ENCODE measurements at regions not wholly inside any gene's neighbourhood (a gene's known extent, or its start where the extent isn't known, plus 50 kb on each side); places are given as distances from the start of the nearest gene placed in this dataset.
A peak's percentile ranks its signal among the peaks of the same experiment; 100 is the strongest.

DNA sequence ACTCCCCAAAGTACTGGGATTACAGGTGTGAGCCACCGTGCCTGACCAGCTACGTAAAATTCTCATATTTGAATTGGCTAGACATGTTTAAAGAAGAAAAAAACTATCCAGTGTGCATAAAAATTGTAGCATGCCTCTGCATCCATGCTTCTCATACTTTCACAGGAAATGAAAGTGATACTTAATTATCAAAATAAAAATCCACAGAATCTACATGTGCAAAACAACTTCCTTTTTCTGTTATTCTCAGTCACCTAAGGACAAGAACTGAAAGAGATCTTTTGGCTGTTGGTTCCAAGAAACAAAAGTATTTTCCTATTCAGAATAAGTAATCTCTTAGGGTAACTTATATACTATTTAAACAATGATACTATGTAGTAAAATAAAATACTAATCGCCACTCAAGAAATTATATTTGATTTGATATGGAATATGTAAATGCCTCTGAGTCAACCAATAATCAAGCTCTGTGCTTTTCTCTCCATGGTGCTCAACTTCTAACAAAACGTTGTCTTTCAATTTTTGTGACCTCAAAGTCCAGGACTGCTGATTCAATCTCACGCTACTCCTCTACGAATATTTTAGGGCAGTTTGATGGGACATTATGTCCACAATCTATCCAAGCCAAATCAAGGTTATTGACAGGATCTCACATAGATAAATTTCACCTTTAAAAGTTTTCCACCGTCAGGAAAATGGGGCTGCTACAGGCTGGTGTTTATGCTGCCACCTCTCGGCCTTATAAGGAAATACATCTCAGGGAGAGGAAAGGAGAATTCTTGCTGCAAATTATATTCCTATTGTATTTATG, 102.7 kb downstream of the ZNF281 start:
- no peak overlapping the region for H2AFZ ChIP-seq (ENCODE audit: low read depth, low read length)
- no peaks in the 10 kb centered on the region for H3K36me3 Mint-ChIP-seq (ENCODE audit: low read depth, unreplicated experiment)
- H4K20me1 ChIP-seq (ENCODE audit: insufficient read depth, low read length) = no peaks in the 10 kb centered on the region
- no peaks in the 10 kb centered on the region for H3K79me2 ChIP-seq (ENCODE audit: insufficient read depth, low read length)
- H3K9me3 ChIP-seq (ENCODE audit: insufficient read depth, low read depth, low read length) = no peaks in the 10 kb centered on the region
- H3K4me3 ChIP-seq (ENCODE audit: insufficient read depth, low read depth, low read length) = no peak overlapping the region
- no peaks in the 10 kb centered on the region for H3K27me3 ChIP-seq (ENCODE audit: insufficient read depth, low read length)
- no peaks in the 10 kb centered on the region for H3K4me1 Mint-ChIP-seq (ENCODE audit: low read depth, unreplicated experiment)
- no peaks in the 10 kb centered on the region for H3K4me1 ChIP-seq (ENCODE audit: insufficient read depth, low read length)
- no peaks in the 10 kb centered on the region for H3K9me3 Mint-ChIP-seq (ENCODE audit: unreplicated experiment)
- peaks cover 11% of the 10 kb centered on the region for H3K27me3 Mint-ChIP-seq (ENCODE audit: low read depth, unreplicated experiment)
- TF ChIP-seq EZH2 (IDR thresholded peaks at IDR 0.05; ENCODE audit: insufficient read depth, low read length) = no peak
- TF ChIP-seq, protein P1, sequence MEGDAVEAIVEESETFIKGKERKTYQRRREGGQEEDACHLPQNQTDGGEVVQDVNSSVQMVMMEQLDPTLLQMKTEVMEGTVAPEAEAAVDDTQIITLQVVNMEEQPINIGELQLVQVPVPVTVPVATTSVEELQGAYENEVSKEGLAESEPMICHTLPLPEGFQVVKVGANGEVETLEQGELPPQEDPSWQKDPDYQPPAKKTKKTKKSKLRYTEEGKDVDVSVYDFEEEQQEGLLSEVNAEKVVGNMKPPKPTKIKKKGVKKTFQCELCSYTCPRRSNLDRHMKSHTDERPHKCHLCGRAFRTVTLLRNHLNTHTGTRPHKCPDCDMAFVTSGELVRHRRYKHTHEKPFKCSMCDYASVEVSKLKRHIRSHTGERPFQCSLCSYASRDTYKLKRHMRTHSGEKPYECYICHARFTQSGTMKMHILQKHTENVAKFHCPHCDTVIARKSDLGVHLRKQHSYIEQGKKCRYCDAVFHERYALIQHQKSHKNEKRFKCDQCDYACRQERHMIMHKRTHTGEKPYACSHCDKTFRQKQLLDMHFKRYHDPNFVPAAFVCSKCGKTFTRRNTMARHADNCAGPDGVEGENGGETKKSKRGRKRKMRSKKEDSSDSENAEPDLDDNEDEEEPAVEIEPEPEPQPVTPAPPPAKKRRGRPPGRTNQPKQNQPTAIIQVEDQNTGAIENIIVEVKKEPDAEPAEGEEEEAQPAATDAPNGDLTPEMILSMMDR (IDR thresholded peaks at IDR 0.05; ENCODE audit: insufficient read depth, low read depth, low read length) = peak; percentile 95
- H3K27ac ChIP-seq (ENCODE audit: low read depth, low read length) = no peak overlapping the region
- H3K4me3 Mint-ChIP-seq (ENCODE audit: unreplicated experiment) = no peak overlapping the region
- H3K9ac ChIP-seq (ENCODE audit: low read length) = no peak overlapping the region
- H3K36me3 ChIP-seq (ENCODE audit: insufficient read depth, low read length) = no peaks in the 10 kb centered on the region
- no peak overlapping the region for H3K27ac Mint-ChIP-seq (ENCODE audit: unreplicated experiment)
- FAIRE-seq = no peak
- no peak for DNase-seq (ENCODE audit: low read depth)
- no peak overlapping the region for H3K4me2 ChIP-seq (ENCODE audit: low read length)

DNA sequence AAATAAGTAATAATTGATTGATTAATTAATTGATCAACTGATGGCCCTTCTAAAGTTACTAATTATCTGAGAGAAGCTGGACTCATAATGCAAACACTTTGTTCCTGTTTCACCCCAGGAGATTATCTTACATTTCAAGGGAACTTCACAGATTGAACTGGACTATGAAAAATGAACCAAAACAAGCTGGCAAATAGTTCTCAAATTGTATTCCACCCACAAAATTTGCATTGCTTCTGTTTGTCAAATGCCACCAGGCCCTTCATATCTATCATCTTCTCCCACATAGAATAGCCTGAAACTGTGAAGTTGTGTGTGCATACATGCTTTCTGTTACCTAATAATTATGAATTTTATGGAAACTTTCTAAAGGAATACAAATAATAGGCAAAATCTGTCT, 104.0 kb downstream of the ZNF281 start:
- DNase-seq (ENCODE audit: low read depth) = no peak
- H3K4me3 ChIP-seq (ENCODE audit: insufficient read depth, low read depth, low read length) = no peak overlapping the region
- no peak overlapping the region for H3K4me2 ChIP-seq (ENCODE audit: low read length)
- no peaks in the 10 kb centered on the region for H3K36me3 ChIP-seq (ENCODE audit: insufficient read depth, low read length)
- H3K36me3 Mint-ChIP-seq (ENCODE audit: low read depth, unreplicated experiment) = no peaks in the 10 kb centered on the region
- no peak for FAIRE-seq
- no peak overlapping the region for H3K4me3 Mint-ChIP-seq (ENCODE audit: unreplicated experiment)
- H2AFZ ChIP-seq (ENCODE audit: low read depth, low read length) = no peak overlapping the region
- no peaks in the 10 kb centered on the region for H3K79me2 ChIP-seq (ENCODE audit: insufficient read depth, low read length)
- no peaks in the 10 kb centered on the region for H3K4me1 Mint-ChIP-seq (ENCODE audit: low read depth, unreplicated experiment)
- H3K27me3 ChIP-seq (ENCODE audit: insufficient read depth, low read length) = no peaks in the 10 kb centered on the region
- no peaks in the 10 kb centered on the region for H3K9me3 Mint-ChIP-seq (ENCODE audit: unreplicated experiment)
- no peaks in the 10 kb centered on the region for H3K4me1 ChIP-seq (ENCODE audit: insufficient read depth, low read length)
- no peak overlapping the region for H3K9ac ChIP-seq (ENCODE audit: low read length)
- no peak overlapping the region for H3K27ac Mint-ChIP-seq (ENCODE audit: unreplicated experiment)
- no peak for TF ChIP-seq EZH2 (IDR thresholded peaks at IDR 0.05; ENCODE audit: insufficient read depth, low read length)
- TF ChIP-seq, protein P1 (IDR thresholded peaks at IDR 0.05; ENCODE audit: insufficient read depth, low read depth, low read length) = no peak
- H3K27me3 Mint-ChIP-seq (ENCODE audit: low read depth, unreplicated experiment) = peaks cover 17% of the 10 kb centered on the region
- no peaks in the 10 kb centered on the region for H3K9me3 ChIP-seq (ENCODE audit: insufficient read depth, low read depth, low read length)
- H3K27ac ChIP-seq (ENCODE audit: low read depth, low read length) = no peak overlapping the region
- no peaks in the 10 kb centered on the region for H4K20me1 ChIP-seq (ENCODE audit: insufficient read depth, low read length)

DNA sequence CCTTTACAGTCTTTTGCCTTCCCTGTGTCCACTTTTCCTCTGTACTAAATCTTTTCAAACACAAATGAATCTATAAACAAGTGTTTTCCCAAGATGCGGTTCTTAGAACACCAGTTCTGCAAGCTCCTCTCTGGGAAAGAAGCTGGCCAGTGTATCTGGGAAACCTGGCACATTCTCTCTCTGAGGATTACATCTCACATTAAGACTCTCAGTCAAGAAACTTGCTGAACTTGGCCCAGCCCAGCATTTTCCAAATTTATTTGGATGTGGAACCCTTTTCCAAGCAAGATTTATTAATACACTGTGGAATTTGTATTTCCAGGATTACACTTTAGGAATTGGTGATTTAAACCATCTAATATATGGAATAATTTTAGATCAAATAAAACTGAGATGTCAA, 105.7 kb downstream of the ZNF281 start:
- Mint-ChIP-seq H3K36me3 (ENCODE audit: low read depth, unreplicated experiment) (no peaks in the 10 kb centered on the region), H3K27ac (ENCODE audit: unreplicated experiment) (no peak overlapping the region), H3K27me3 (ENCODE audit: low read depth, unreplicated experiment) (peaks cover 29% of the 10 kb centered on the region), H3K9me3 (ENCODE audit: unreplicated experiment) (no peaks in the 10 kb centered on the region), H3K4me3 (ENCODE audit: unreplicated experiment) (no peak overlapping the region), H3K4me1 (ENCODE audit: low read depth, unreplicated experiment) (no peaks in the 10 kb centered on the region)
- no peak for FAIRE-seq
- no peak overlapping the region for H3K4me3 ChIP-seq (ENCODE audit: insufficient read depth, low read depth, low read length)
- no peaks in the 10 kb centered on the region for H3K36me3 ChIP-seq (ENCODE audit: insufficient read depth, low read length)
- H3K27ac ChIP-seq (ENCODE audit: low read depth, low read length) = no peak overlapping the region
- no peak overlapping the region for H3K9ac ChIP-seq (ENCODE audit: low read length)
- H4K20me1 ChIP-seq (ENCODE audit: insufficient read depth, low read length) = no peaks in the 10 kb centered on the region
- no peak for DNase-seq (ENCODE audit: low read depth)
- no peaks in the 10 kb centered on the region for H3K79me2 ChIP-seq (ENCODE audit: insufficient read depth, low read length)
- no peaks in the 10 kb centered on the region for H3K9me3 ChIP-seq (ENCODE audit: insufficient read depth, low read depth, low read length)
- H3K27me3 ChIP-seq (ENCODE audit: insufficient read depth, low read length) = peaks cover 2% of the 10 kb centered on the region
- no peak overlapping the region for H2AFZ ChIP-seq (ENCODE audit: low read depth, low read length)
- no peak overlapping the region for H3K4me2 ChIP-seq (ENCODE audit: low read length)
- TF ChIP-seq EZH2 (IDR thresholded peaks at IDR 0.05; ENCODE audit: insufficient read depth, low read length) = no peak
- TF ChIP-seq, protein P1 (IDR thresholded peaks at IDR 0.05; ENCODE audit: insufficient read depth, low read depth, low read length) = no peak
- H3K4me1 ChIP-seq (ENCODE audit: insufficient read depth, low read length) = no peaks in the 10 kb centered on the region

Data from astrocyte (in vitro differentiated cells and primary cell).